Endodermal cell (in vitro differentiated cells): ENCODE measurements at regions not wholly inside any gene's neighbourhood (a gene's known extent, or its start where the extent isn't known, plus 50 kb on each side); places are given as distances from the start of the nearest gene placed in this dataset.

Experiments
- DNase-seq: peaks from one replicate; pipeline ENCODE4 v3.0.0-alpha.2; 2017
- H3K27ac ChIP-seq: 2 replicates; pipeline ENCODE4 v1.5.1; 2013; ENCODE audit warnings: mild to moderate bottlenecking, low read depth, low read length, moderate library complexity
- H3K27me3 ChIP-seq: 2 replicates; pipeline ENCODE4 v1.6.1; 2013; ENCODE audit warnings: mild to moderate bottlenecking, low read length, moderate library complexity; ENCODE audit not compliant: insufficient read depth, control insufficient read depth, poor library complexity, severe bottlenecking
- H3K36me3 ChIP-seq: 2 replicates; pipeline ENCODE4 v1.7.0; 2013; ENCODE audit warnings: mild to moderate bottlenecking, low read length, moderate library complexity; ENCODE audit not compliant: control insufficient read depth, insufficient read depth
- H3K4me1 ChIP-seq: one replicate; pipeline ENCODE4 v1.7.0; 2013; ENCODE audit warnings: low read length; ENCODE audit not compliant: control insufficient read depth, insufficient read depth
- H3K4me3 ChIP-seq: 2 replicates; pipeline ENCODE4 v1.5.1; 2013; ENCODE audit warnings: mild to moderate bottlenecking, low read length, moderate library complexity
- H3K9ac ChIP-seq: 2 replicates; pipeline ENCODE4 v1.6.1; 2013; ENCODE audit warnings: mild to moderate bottlenecking, low read length, moderate library complexity; ENCODE audit not compliant: poor library complexity, severe bottlenecking; ENCODE audit errors: extremely low read depth
- H3K9me3 ChIP-seq: 2 replicates; pipeline ENCODE4 v1.6.1; 2013; ENCODE audit warnings: mild to moderate bottlenecking, low read length, moderate library complexity; ENCODE audit not compliant: control insufficient read depth
- H3K27ac Mint-ChIP-seq: 2 replicates; pipeline ENCODE4 v1.8.0; 2020; ENCODE audit warnings: mixed read lengths
- H3K27me3 Mint-ChIP-seq: 2 replicates; pipeline ENCODE4 v1.8.0; 2021; ENCODE audit warnings: mild to moderate bottlenecking, mixed read lengths; ENCODE audit not compliant: insufficient read depth
- H3K36me3 Mint-ChIP-seq: 2 replicates; pipeline ENCODE4 v1.8.0; 2020; ENCODE audit warnings: low read depth, mixed read lengths
- H3K4me1 Mint-ChIP-seq: 2 replicates; pipeline ENCODE4 v1.8.0; 2020; ENCODE audit warnings: mixed read lengths
- H3K4me3 Mint-ChIP-seq: 2 replicates; pipeline ENCODE4 v1.8.0; 2020; ENCODE audit warnings: mild to moderate bottlenecking, moderate library complexity, mixed read lengths
- H3K9me3 Mint-ChIP-seq: 2 replicates; pipeline ENCODE4 v1.8.0; 2020; ENCODE audit warnings: mild to moderate bottlenecking, mixed read lengths
- CTCF ChIP-seq: fragments of 200-600 bp; sonication (generic); conservative IDR thresholded peaks from 2 replicates; pipeline ENCODE4 v1.5.0; 2021; ENCODE audit warnings: antibody characterized with exemption, mild to moderate bottlenecking
- WGBS, 2 experiments: methylation state at CpG; one replicate each; pipeline versions ENCODE4 v1.1.5 to v1.1.7; 2013; ENCODE audit warnings: missing lambda C conversion rate in 2 of 2, mixed read lengths in 1 of 2; ENCODE audit not compliant: insufficient coverage in 1 of 2, insufficient read length in 1 of 2; 5-methylcytosine and 5-hydroxymethylcytosine counted together

- no peak for TF ChIP-seq CTCF
- H3K4me1 Mint-ChIP-seq: no peaks in the 10 kb centered on the region
- 95 to 98% methylated on average over 6 of the region's 6 CpGs for WGBS, 2 experiments
Observed at GRCh38 chr9:79116709-79117108, 455.1 kb upstream of the TLE4 start.

GRCh38 chr9:79120533-79120932 is 451.2 kb upstream of the TLE4 start:
- Histone ChIP-seq H3K9me3 (no peaks in the 10 kb centered on the region), H3K4me3 (no peak overlapping the region), H3K9ac (no peak overlapping the region), H3K4me1 (peaks cover 6% of the 10 kb centered on the region), H3K36me3 (no peaks in the 10 kb centered on the region), H3K27me3 (no peaks in the 10 kb centered on the region), H3K27ac (no peak overlapping the region)
- Mint-ChIP-seq H3K27ac (no peak overlapping the region), H3K4me3 (no peak overlapping the region), H3K36me3 (no peaks in the 10 kb centered on the region), H3K9me3 (no peaks in the 10 kb centered on the region), H3K4me1 (no peaks in the 10 kb centered on the region), H3K27me3 (no peaks in the 10 kb centered on the region)
- DNase-seq: no peak
- TF ChIP-seq CTCF: no peak
- 86 to 90% methylated on average over 2 of the region's 2 CpGs for WGBS, 2 experiments

More at GRCh38 chr9:79116709-79117108, 455.1 kb upstream of the TLE4 start:
- Mint-ChIP-seq H3K4me3 (no peak overlapping the region), H3K27ac (no peak overlapping the region), H3K36me3 (no peaks in the 10 kb centered on the region), H3K9me3 (no peaks in the 10 kb centered on the region), H3K27me3 (no peaks in the 10 kb centered on the region)
- Histone ChIP-seq H3K36me3 (no peaks in the 10 kb centered on the region), H3K27me3 (no peaks in the 10 kb centered on the region), H3K4me1 (peaks cover 6% of the 10 kb centered on the region), H3K27ac (no peak overlapping the region), H3K9ac (no peak overlapping the region), H3K9me3 (no peaks in the 10 kb centered on the region), H3K4me3 (no peak overlapping the region)
- no peak for DNase-seq

GRCh38 chr9:79120941-79121340 is 450.8 kb upstream of the TLE4 start:
- no peaks in the 10 kb centered on the region for H3K36me3 Mint-ChIP-seq
- peaks cover 6% of the 10 kb centered on the region for H3K4me1 ChIP-seq
- 100% methylated on average over 1 of the region's 2 CpGs; no CpG with 5 or more reads in 1 of the 2 experiments for WGBS, 2 experiments
- no peaks in the 10 kb centered on the region for H3K27me3 Mint-ChIP-seq
- DNase-seq: no peak
- H3K4me3 Mint-ChIP-seq: no peak overlapping the region
- H3K4me1 Mint-ChIP-seq: no peaks in the 10 kb centered on the region
- H3K27me3 ChIP-seq: no peaks in the 10 kb centered on the region
- H3K27ac ChIP-seq: no peak overlapping the region
- no peak overlapping the region for H3K27ac Mint-ChIP-seq
- no peak for TF ChIP-seq CTCF
- no peaks in the 10 kb centered on the region for H3K9me3 ChIP-seq
- H3K9me3 Mint-ChIP-seq: no peaks in the 10 kb centered on the region
- no peak overlapping the region for H3K9ac ChIP-seq
- H3K36me3 ChIP-seq: no peaks in the 10 kb centered on the region
- no peak overlapping the region for H3K4me3 ChIP-seq
